PC-9 (cell line): ENCODE measurements at regions not wholly inside any gene's neighbourhood (a gene's known extent, or its start where the extent isn't known, plus 50 kb on each side); places are given as distances from the start of the nearest gene placed in this dataset.

Experiments used
- BruUV-seq: library from RNA; stranded (reverse); fragments of 400-500 nt; replicated peaks from 2 replicates; lab custom pipeline; 2021; lab: Mats Ljungman, UMichigan
- CTCF ChIA-PET: fragments of 300-600 bp; sonication (Branson Sonifier 250); formaldehyde crosslinking; loops from one replicate; lab custom pipeline; 2022; ENCODE audit warnings: antibody characterized with exemption; lab: Charles Lee
- POLR2A ChIA-PET: fragments of 300-600 bp; sonication (Branson Sonifier 250); formaldehyde crosslinking; loops from one replicate; lab custom pipeline; 2022; ENCODE audit warnings: antibody characterized with exemption; ENCODE audit not compliant: unreplicated experiment; lab: Charles Lee
- DNase-seq, 2 experiments: peaks; one replicate each; pipeline versions ENCODE4 v3.0.0 to v3.0.0-alpha.2; 2015 to 2022; ENCODE audit warnings: mixed read lengths in 1 of 2
- H2AFZ ChIP-seq: fragments of 200-600 bp; sonication (generic); 2 replicates; pipeline ENCODE4 v1.8.1; 2017; ENCODE audit warnings: antibody characterized with exemption
- H3F3A ChIP-seq: fragments of 200-600 bp; sonication (generic); 2 replicates; pipeline ENCODE4 v1.8.1; 2017; ENCODE audit warnings: antibody characterized with exemption, mild to moderate bottlenecking, low read depth; ENCODE audit not compliant: insufficient read depth
- H3K27ac ChIP-seq: fragments of 200-600 bp; sonication (generic); 2 replicates; pipeline ENCODE4 v1.6.1; 2016; ENCODE audit warnings: mixed run types
- H3K27me3 ChIP-seq: fragments of 200-600 bp; sonication (generic); 2 replicates; pipeline ENCODE4 v1.6.1; 2016; ENCODE audit warnings: low read depth, mixed run types; ENCODE audit not compliant: insufficient read depth
- H3K36me3 ChIP-seq: fragments of 200-600 bp; sonication (generic); 2 replicates; pipeline ENCODE4 v1.6.1; 2016; ENCODE audit warnings: low read depth, mixed run types
- H3K4me1 ChIP-seq: fragments of 200-600 bp; sonication (generic); replicated peaks from 2 replicates; pipeline ENCODE4 v1.6.1; 2016; ENCODE audit warnings: mixed run types; ENCODE audit not compliant: insufficient read depth
- H3K4me2 ChIP-seq: fragments of 200-600 bp; sonication (generic); 2 replicates; pipeline ENCODE4 v1.6.1; 2017; ENCODE audit warnings: mixed run types
- H3K4me3 ChIP-seq: fragments of 200-600 bp; sonication (generic); 2 replicates; pipeline ENCODE4 v1.6.1; 2016; ENCODE audit warnings: mixed run types
- H3K79me2 ChIP-seq: fragments of 200-600 bp; sonication (generic); 2 replicates; pipeline ENCODE4 v1.6.1; 2017; ENCODE audit warnings: low read depth, mixed run types
- H3K9me2 ChIP-seq: fragments of 200-600 bp; sonication (generic); 2 replicates; pipeline ENCODE4 v1.8.1; 2017; ENCODE audit warnings: mild to moderate bottlenecking; ENCODE audit not compliant: insufficient read depth
- H3K9me3 ChIP-seq: fragments of 200-600 bp; sonication (generic); 2 replicates; pipeline ENCODE4 v1.8.1; 2016; ENCODE audit warnings: low read depth; ENCODE audit not compliant: insufficient read depth
- H4K20me1 ChIP-seq: fragments of 200-600 bp; sonication (generic); 2 replicates; pipeline ENCODE4 v1.8.1; 2017; ENCODE audit not compliant: insufficient read depth
- CTCF ChIP-seq: fragments of 200-600 bp; sonication (generic); conservative IDR thresholded peaks from 2 replicates; pipeline ENCODE4 v1.6.1; 2017; ENCODE audit warnings: mixed run types, antibody characterized with exemption, mild to moderate bottlenecking, moderate library complexity
- EZH2 ChIP-seq: fragments of 200-600 bp; sonication (generic); IDR thresholded peaks from 2 replicates; pipeline ENCODE4 v1.8.0; 2017; ENCODE audit warnings: antibody characterized with exemption, low read depth
- intact Hi-C: fragments of 100-400 bp; cut with micrococcal nuclease; formaldehyde crosslinking; loops from one replicate; pipeline ENCODE4 v1.10.0; 2022; ENCODE audit not compliant: unreplicated experiment

GRCh38 chr22:48649031-48649430, 1178.6 kb downstream of the BRD1 start:
- CTCF ChIA-PET = no interaction called here
- POLR2A ChIA-PET = no interaction called here

GRCh38 chr22:48647606-48648515, 1179.8 kb downstream of the BRD1 start:
- Histone ChIP-seq H3K79me2 (no peaks in the 10 kb centered on the region), H3K9me2 (no peaks in the 10 kb centered on the region), H4K20me1 (peaks cover 4% of the 10 kb centered on the region; the same call in 1 of the 2 replicates), H2AFZ (no peak overlapping the region), H3K36me3 (no peaks in the 10 kb centered on the region), H3K4me1 (no peaks in the 10 kb centered on the region), H3K27ac (no peak overlapping the region), H3K9me3 (no peaks in the 10 kb centered on the region), H3K27me3 (peaks cover 100% of the 10 kb centered on the region), H3K4me3 (no peak overlapping the region), H3F3A (no peaks in the 10 kb centered on the region), H3K4me2 (no peak overlapping the region)
- TF ChIP-seq EZH2 = no peak
- no peak for TF ChIP-seq CTCF
- no TSS peak for BruUV-seq
- DNase-seq = no peak
- ChIA-PET CTCF (no interaction called here), POLR2A (no interaction called here)
- intact Hi-C loops = no loop called here

More at GRCh38 chr22:48649031-48649430, 1178.6 kb downstream of the BRD1 start:
- H3K27me3 ChIP-seq = peaks cover 100% of the 10 kb centered on the region
- no peak overlapping the region for H3K27ac ChIP-seq
- no peaks in the 10 kb centered on the region for H3K4me1 ChIP-seq
- TF ChIP-seq EZH2 (no peak), CTCF (no peak)
- no TSS peak for BruUV-seq
- no peak overlapping the region for H2AFZ ChIP-seq
- H3K9me2 ChIP-seq = no peaks in the 10 kb centered on the region
- H3K4me3 ChIP-seq = no peak overlapping the region
- intact Hi-C loops = no loop called here
- H3K79me2 ChIP-seq = no peaks in the 10 kb centered on the region
- no peak overlapping the region for H3K4me2 ChIP-seq
- no peaks in the 10 kb centered on the region for H3F3A ChIP-seq
- no peak for DNase-seq
- H3K36me3 ChIP-seq = no peaks in the 10 kb centered on the region
- no peaks in the 10 kb centered on the region for H3K9me3 ChIP-seq
- peaks cover 4% of the 10 kb centered on the region; the same call in 1 of the 2 replicates for H4K20me1 ChIP-seq

GRCh38 chr22:48647051-48647450, 1180.6 kb downstream of the BRD1 start:
- DNase-seq = no peak
- CTCF ChIA-PET = no interaction called here
- H3F3A ChIP-seq = no peaks in the 10 kb centered on the region
- no peaks in the 10 kb centered on the region for H3K79me2 ChIP-seq
- peaks cover 4% of the 10 kb centered on the region; the same call in 1 of the 2 replicates for H4K20me1 ChIP-seq
- TF ChIP-seq CTCF (no peak), EZH2 (no peak)
- peaks cover 100% of the 10 kb centered on the region for H3K27me3 ChIP-seq
- H3K4me3 ChIP-seq = no peak overlapping the region
- POLR2A ChIA-PET = no interaction called here
- no peaks in the 10 kb centered on the region for H3K4me1 ChIP-seq
- no peaks in the 10 kb centered on the region for H3K9me2 ChIP-seq
- H3K27ac ChIP-seq = no peak overlapping the region
- no peaks in the 10 kb centered on the region for H3K36me3 ChIP-seq
- H2AFZ ChIP-seq = no peak overlapping the region
- BruUV-seq = no TSS peak
- H3K4me2 ChIP-seq = no peak overlapping the region
- intact Hi-C loops = no loop called here
- no peaks in the 10 kb centered on the region for H3K9me3 ChIP-seq
